SU-DHL-6 (cell line): ENCODE measurements at regions not wholly inside any gene's neighbourhood (a gene's known extent, or its start where the extent isn't known, plus 50 kb on each side); places are given as distances from the start of the nearest gene placed in this dataset.

Source experiments
- EZH2phosphoT487 ChIP-seq: fragments of 200-600 bp; sonication (generic), shearing (Covaris generic); conservative IDR thresholded peaks from 2 replicates; pipeline ENCODE4 v1.6.1; 2018; ENCODE audit warnings: mild to moderate bottlenecking, antibody characterized with exemption, low read length, moderate library complexity, mixed read lengths
- TF ChIP-seq, protein P1 (sequence below): fragments of 200-600 bp; sonication (generic); IDR thresholded peaks from one replicate; pipeline ENCODE4 v1.5.1; 2017; ENCODE audit warnings: antibody characterized with exemption, mild to moderate bottlenecking, low read length, moderate library complexity; ENCODE audit not compliant: insufficient read depth, poor library complexity, severe bottlenecking

DNA sequence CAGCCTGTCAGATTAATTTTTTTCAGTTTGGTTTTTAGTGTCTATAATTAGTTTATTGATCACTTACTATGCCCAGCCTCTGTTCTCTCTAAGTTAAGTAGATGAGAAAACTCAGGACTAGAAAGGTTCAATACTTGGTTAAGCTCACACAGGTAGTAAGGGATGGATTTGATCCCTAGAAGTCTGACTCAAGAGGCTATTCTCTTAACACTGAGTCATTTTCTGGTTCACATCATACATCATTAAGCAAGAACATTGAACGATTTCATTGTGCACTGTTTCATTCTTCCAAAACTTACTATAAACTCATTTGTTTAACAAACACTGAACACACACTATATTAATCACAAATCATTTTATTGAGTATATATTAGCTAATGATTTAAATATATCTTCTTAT lies 54.1 kb upstream of the SLC38A11 start:
- TF ChIP-seq, protein P1, sequence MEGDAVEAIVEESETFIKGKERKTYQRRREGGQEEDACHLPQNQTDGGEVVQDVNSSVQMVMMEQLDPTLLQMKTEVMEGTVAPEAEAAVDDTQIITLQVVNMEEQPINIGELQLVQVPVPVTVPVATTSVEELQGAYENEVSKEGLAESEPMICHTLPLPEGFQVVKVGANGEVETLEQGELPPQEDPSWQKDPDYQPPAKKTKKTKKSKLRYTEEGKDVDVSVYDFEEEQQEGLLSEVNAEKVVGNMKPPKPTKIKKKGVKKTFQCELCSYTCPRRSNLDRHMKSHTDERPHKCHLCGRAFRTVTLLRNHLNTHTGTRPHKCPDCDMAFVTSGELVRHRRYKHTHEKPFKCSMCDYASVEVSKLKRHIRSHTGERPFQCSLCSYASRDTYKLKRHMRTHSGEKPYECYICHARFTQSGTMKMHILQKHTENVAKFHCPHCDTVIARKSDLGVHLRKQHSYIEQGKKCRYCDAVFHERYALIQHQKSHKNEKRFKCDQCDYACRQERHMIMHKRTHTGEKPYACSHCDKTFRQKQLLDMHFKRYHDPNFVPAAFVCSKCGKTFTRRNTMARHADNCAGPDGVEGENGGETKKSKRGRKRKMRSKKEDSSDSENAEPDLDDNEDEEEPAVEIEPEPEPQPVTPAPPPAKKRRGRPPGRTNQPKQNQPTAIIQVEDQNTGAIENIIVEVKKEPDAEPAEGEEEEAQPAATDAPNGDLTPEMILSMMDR: no peak
- no peak for TF ChIP-seq EZH2phosphoT487
